ENCODE measurements at regions not wholly inside any gene's neighbourhood (a gene's known extent, or its start where the extent isn't known, plus 50 kb on each side); places are given as distances from the start of the nearest gene placed in this dataset.

DNA sequence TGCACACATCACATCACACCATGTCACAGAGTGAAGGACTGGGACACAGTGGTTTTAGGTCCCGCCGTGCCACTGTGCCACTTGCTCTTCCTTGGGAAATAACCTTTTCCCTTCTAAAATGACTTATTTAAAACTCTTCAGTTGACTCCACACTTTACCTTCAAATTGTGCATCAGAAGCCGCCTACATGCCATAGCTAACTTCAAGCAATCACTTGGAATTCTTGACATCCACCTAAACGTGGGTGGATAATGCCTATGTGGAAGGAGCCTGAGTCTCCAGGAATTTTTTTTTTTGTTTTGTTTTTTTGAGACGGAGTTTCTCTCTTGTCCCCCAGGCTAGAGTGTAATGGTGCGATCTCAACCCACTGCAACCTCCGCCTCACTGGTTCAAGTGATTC is 777.4 kb upstream of the TENM3 start:
- H3K27me3 Mint-ChIP-seq (ENCODE audit: insufficient read depth, unreplicated experiment): no peaks in the 10 kb centered on the region
- no peak overlapping the region for H3K27ac Mint-ChIP-seq (ENCODE audit: low read depth, unreplicated experiment)
- DNase-seq (ENCODE audit: unreplicated experiment): no peak
- ChIA-PET CTCF (interaction anchor here (0.6 kb wide), 1 partner anchor 15 kb away, joined by 3 read pairs; no protein-coding TSS in a partner anchor), POLR2A (no interaction called here)
- H3K4me1 Mint-ChIP-seq (ENCODE audit: insufficient read depth, unreplicated experiment): no peaks in the 10 kb centered on the region
- no peaks in the 10 kb centered on the region for H3K9me3 Mint-ChIP-seq (ENCODE audit: unreplicated experiment)
- TF ChIP-seq, protein P1, sequence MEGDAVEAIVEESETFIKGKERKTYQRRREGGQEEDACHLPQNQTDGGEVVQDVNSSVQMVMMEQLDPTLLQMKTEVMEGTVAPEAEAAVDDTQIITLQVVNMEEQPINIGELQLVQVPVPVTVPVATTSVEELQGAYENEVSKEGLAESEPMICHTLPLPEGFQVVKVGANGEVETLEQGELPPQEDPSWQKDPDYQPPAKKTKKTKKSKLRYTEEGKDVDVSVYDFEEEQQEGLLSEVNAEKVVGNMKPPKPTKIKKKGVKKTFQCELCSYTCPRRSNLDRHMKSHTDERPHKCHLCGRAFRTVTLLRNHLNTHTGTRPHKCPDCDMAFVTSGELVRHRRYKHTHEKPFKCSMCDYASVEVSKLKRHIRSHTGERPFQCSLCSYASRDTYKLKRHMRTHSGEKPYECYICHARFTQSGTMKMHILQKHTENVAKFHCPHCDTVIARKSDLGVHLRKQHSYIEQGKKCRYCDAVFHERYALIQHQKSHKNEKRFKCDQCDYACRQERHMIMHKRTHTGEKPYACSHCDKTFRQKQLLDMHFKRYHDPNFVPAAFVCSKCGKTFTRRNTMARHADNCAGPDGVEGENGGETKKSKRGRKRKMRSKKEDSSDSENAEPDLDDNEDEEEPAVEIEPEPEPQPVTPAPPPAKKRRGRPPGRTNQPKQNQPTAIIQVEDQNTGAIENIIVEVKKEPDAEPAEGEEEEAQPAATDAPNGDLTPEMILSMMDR (IDR thresholded peaks at IDR 0.05; ENCODE audit: unreplicated experiment): no peak
- H3K36me3 Mint-ChIP-seq (ENCODE audit: insufficient read depth, unreplicated experiment): peaks cover 6% of the 10 kb centered on the region
- no TSS peak for BruUV-seq (replicated peaks)
- intact Hi-C loops (cut with micrococcal nuclease): no loop called here
- no peak overlapping the region for H3K4me3 Mint-ChIP-seq (ENCODE audit: unreplicated experiment)

DNA sequence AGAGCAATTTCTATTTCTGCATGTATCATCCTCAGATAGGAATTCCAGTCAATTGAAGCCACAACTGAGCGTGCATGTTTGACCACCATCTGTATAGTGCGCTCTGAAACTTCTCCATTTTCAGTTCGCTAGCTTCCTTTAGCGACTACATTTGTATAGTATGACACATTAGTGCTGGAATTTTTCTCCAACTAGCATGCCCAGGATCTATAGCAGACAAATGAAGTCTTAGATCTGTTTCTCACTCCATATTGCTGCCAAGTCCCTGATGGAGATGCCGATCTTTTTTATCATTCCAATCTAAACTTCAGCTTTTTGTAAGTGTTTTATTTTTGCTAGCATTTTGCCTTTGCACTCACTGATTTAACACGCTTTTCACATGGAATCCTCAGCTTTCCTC is 774.8 kb upstream of the TENM3 start:
- Mint-ChIP-seq H3K27me3 (ENCODE audit: insufficient read depth, unreplicated experiment) (no peaks in the 10 kb centered on the region), H3K4me1 (ENCODE audit: insufficient read depth, unreplicated experiment) (no peaks in the 10 kb centered on the region), H3K36me3 (ENCODE audit: insufficient read depth, unreplicated experiment) (peaks cover 6% of the 10 kb centered on the region), H3K9me3 (ENCODE audit: unreplicated experiment) (no peaks in the 10 kb centered on the region), H3K4me3 (ENCODE audit: unreplicated experiment) (no peak overlapping the region), H3K27ac (ENCODE audit: low read depth, unreplicated experiment) (no peak overlapping the region)
- no peak for DNase-seq (ENCODE audit: unreplicated experiment)
- POLR2A ChIA-PET: no interaction called here
- TF ChIP-seq, protein P1 (IDR thresholded peaks at IDR 0.05; ENCODE audit: unreplicated experiment): no peak
- intact Hi-C loops (cut with micrococcal nuclease): no loop called here
- BruUV-seq (replicated peaks): no TSS peak
- CTCF ChIA-PET: interaction anchor here (0.6 to 0.7 kb wide), 2 partner anchors 118 to 986 kb away, joined by 3 read pairs; no protein-coding TSS in a partner anchor

DNA sequence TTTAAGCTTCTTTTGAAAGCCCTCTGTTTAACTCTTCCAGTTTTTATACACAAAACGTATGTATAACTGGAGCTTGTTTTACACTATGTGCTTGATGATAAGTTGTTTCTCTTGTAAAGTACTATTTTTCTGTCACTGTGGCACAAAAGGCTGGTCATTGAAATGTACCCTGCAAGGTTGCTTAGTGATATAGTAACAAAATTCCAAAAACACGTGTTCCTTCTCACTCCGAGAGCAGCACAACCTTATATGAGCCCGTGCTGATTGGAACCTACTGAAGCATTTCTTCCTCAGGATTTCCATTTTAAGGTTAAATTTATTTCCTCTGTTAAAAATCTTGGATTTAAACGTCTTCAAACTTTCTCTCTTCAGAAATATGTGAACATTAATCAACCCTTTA is 772.9 kb upstream of the TENM3 start:
- H3K4me1 Mint-ChIP-seq (ENCODE audit: insufficient read depth, unreplicated experiment): no peaks in the 10 kb centered on the region
- ChIA-PET POLR2A (no interaction called here), CTCF (interaction anchor here (0.7 kb wide), 1 partner anchor 43 kb away, joined by 5 read pairs; no protein-coding TSS in a partner anchor)
- DNase-seq (ENCODE audit: unreplicated experiment): no peak
- H3K27ac Mint-ChIP-seq (ENCODE audit: low read depth, unreplicated experiment): peak overlapping the region; percentile 35
- peaks cover 6% of the 10 kb centered on the region for H3K36me3 Mint-ChIP-seq (ENCODE audit: insufficient read depth, unreplicated experiment)
- BruUV-seq (replicated peaks): no TSS peak
- no peaks in the 10 kb centered on the region for H3K9me3 Mint-ChIP-seq (ENCODE audit: unreplicated experiment)
- no peak overlapping the region for H3K4me3 Mint-ChIP-seq (ENCODE audit: unreplicated experiment)
- no peaks in the 10 kb centered on the region for H3K27me3 Mint-ChIP-seq (ENCODE audit: insufficient read depth, unreplicated experiment)
- intact Hi-C loops (cut with micrococcal nuclease): no loop called here
- TF ChIP-seq, protein P1 (IDR thresholded peaks at IDR 0.05; ENCODE audit: unreplicated experiment): no peak

DNA sequence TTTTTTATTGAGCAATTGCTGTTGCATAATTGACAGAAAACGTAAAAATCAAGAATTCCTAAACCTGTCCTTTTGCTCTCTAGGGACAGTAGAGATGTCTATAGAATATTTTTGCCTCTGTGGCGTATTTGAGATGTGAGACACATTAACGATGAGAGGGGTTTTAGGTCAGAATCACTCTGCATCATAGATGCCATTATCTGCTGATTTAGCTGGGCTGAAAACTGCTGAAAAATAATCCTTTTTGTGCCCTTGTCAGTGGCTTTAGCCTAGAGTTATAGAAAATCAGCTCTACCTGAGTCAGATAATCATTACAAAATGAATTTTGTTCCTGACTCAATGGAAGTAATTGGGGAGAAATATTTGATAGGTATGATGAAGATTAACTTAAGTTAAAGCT is 767.8 kb upstream of the TENM3 start:
- no TSS peak for BruUV-seq (replicated peaks)
- H3K4me1 Mint-ChIP-seq (ENCODE audit: insufficient read depth, unreplicated experiment): peaks cover 6% of the 10 kb centered on the region
- no peaks in the 10 kb centered on the region for H3K9me3 Mint-ChIP-seq (ENCODE audit: unreplicated experiment)
- H3K27me3 Mint-ChIP-seq (ENCODE audit: insufficient read depth, unreplicated experiment): no peaks in the 10 kb centered on the region
- no peaks in the 10 kb centered on the region for H3K36me3 Mint-ChIP-seq (ENCODE audit: insufficient read depth, unreplicated experiment)
- H3K27ac Mint-ChIP-seq (ENCODE audit: low read depth, unreplicated experiment): no peak overlapping the region
- ChIA-PET POLR2A (no interaction called here), CTCF (no interaction called here)
- no peak overlapping the region for H3K4me3 Mint-ChIP-seq (ENCODE audit: unreplicated experiment)
- no peak for DNase-seq (ENCODE audit: unreplicated experiment)
- TF ChIP-seq, protein P1 (IDR thresholded peaks at IDR 0.05; ENCODE audit: unreplicated experiment): no peak
- intact Hi-C loops (cut with micrococcal nuclease): no loop called here
